Transverse colon (tissue), 3 donors: ENCODE measurements at regions not wholly inside any gene's neighbourhood (a gene's known extent, or its start where the extent isn't known, plus 50 kb on each side); places are given as distances from the start of the nearest gene placed in this dataset.

Source experiments
- CTCF ChIP-seq, 5 experiments: fragments of 200-600 bp in 3 of 5; fragments of 450-650 bp in 2 of 5; sonication (generic) in 3 of 5; IDR thresholded peaks; 1 replicate in 2 of 5; 2 replicates in 3 of 5; pipeline ENCODE4 v1.5.1; 2016 to 2017; ENCODE audit warnings: antibody characterized with exemption in 5 of 5, inconsistent platforms in 3 of 5, mild to moderate bottlenecking in 2 of 5, moderate library complexity in 1 of 5
- POLR2A ChIP-seq: fragments of 450-650 bp; IDR thresholded peaks from one replicate; pipeline ENCODE4 v1.6.1; 2016; ENCODE audit warnings: antibody characterized with exemption, mild to moderate bottlenecking, moderate library complexity

- TF ChIP-seq CTCF (IDR thresholded peaks at IDR 0.05) (no peak), POLR2A (no peak)
Observed at GRCh38 chr5:13516195-13516594, 428.3 kb downstream of the DNAH5 start.
